HG03521 (cell line): ENCODE measurements at regions not wholly inside any gene's neighbourhood (a gene's known extent, or its start where the extent isn't known, plus 50 kb on each side); places are given as distances from the start of the nearest gene placed in this dataset.

Source experiments
- ATAC-seq: cut with Tn5 transposase; IDR thresholded peaks from one replicate; pipeline ENCODE4 v1.9.1; 2021; ENCODE audit warnings: mild to moderate bottlenecking, moderate library complexity; ENCODE audit not compliant: unreplicated experiment

- ATAC-seq = no peak
Measured at GRCh38 chr2:6054161-6054671, 362.0 kb downstream of the SOX11 start.

DNA sequence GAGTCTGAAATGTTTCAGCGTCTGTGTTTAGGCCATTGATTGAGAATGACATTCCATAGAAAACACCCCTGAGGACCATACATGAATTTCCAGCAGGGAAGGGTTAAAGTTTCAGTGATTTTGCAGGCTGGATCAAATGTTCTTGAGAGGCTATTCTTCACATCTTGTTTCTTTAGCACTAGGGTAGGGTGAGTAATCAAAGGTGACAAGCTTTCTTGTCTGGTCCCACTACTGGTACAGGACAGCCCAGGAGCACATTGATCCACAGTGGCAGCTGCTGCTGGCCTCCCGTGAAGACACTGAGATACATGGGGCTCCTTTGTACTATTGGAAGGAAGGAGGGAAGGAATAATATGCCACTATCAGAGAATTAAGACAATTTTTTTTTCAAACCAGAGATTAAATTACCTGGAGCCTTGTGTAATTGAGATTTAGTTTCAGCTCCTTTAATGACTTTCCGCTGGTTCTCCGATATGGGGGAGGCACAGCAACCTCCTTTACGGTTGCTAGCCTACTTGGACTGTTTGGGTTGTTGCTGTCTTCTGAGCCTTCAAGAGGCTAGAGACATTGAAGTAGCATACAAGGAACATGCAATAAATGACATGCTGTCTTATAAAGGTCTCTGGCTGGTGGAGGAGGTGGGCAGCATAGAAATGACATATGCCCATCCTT lies 368.9 kb downstream of the SOX11 start:
- ATAC-seq = no peak

GRCh38 chr2:6064757-6065156 lies 372.6 kb downstream of the SOX11 start:
- ATAC-seq = no peak

DNA sequence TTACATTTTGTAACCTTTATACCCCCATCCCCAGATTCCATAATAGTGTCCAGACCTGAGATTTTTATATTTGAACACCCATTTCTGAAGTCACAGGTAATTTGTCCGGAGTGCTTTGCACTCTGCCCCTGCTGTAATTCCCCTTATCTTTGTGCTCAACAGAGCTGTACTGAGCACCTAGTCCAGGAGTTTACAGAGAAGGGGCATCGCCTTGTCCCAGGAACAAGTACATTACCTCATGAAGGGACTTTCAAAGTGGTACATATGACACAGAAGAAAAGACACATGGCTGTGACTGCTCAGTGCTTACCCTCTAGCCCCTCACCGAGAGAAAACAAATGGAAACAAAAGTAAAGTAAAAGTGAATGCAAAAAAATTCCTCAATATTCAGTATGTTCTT lies 373.5 kb downstream of the SOX11 start:
- ATAC-seq = no peak

GRCh38 chr2:6067089-6067488 lies 374.9 kb downstream of the SOX11 start:
- ATAC-seq = no peak

DNA sequence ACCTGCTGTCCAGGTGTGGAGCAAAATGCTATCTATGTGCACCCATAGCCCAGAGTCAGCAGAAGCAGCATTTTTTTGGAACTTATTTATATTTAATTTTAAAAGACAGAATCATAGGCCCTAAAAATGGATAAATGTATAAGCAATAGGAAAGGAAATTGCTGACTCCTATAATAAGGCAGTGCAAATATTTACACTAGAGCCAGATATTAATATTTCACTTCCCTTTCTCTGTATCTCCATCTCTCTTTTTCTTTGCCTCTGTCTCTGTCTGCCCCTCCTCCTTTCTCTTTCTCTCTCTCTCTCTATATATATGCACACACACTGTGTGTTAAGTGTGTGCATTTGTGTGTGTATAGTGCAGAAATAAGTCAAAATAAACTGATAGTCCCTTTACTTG lies 375.6 kb downstream of the SOX11 start:
- ATAC-seq = no peak

DNA sequence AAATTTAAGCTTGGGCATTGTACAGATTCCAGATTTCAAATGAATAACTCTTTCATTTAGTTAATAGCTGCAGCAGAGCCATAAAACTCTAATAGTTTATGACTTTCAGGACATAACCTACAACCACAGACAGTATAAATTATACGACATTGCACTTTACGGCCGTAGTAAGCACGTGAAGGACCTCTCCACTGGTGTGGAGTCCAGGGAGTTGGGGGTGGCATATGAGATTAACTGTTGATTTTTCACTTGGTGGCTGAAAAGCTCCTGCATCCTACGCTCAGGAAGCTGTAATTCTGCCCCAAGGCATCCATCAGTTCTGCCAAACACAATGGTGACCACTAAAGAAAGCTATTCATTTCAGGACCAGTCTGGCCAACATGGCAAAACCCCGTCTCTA lies 376.2 kb downstream of the SOX11 start:
- no peak for ATAC-seq

DNA sequence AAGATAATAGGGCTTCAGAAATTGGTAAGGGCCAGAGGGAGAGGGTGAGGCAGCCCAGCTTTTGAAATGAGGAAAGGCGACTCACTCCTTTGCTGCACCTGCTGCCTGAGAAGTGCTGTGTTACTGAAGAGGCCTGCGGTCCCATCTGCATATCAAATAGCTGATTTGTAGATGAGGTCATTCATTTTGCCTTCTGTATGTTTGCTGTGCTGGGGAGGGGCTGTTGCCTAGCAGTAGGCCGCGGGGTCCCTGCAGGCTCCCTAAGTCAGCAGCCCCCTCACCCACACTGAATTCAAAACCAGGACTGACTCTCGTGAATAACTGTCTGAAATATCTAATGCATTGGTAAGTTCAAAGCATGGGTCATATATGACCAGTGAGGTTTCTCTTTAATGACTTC lies 377.2 kb downstream of the SOX11 start:
- ATAC-seq = no peak

- no peak for ATAC-seq
Measured at GRCh38 chr2:6071519-6071918, 379.3 kb downstream of the SOX11 start.

DNA sequence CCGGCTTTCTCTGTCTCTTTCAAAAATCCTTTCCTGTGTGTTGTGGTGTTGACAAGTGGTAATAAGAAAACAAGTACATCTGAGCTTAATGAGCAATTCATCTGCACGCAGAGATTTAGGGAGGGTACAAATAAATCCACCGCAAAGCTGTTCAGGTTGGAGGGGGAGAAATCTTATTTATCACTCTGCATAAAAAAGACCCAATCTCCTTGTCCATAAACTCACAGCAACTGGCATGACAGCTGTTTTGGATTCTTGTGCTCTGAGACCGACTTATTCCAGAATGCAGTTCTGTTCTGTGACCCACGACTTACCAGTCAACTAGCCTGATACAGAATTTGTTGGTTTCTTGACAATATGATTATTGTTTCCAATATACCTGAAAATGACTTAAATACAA lies 380.1 kb downstream of the SOX11 start:
- ATAC-seq = no peak

- ATAC-seq = no peak
Measured at GRCh38 chr2:6072768-6073167, 380.6 kb downstream of the SOX11 start.

DNA sequence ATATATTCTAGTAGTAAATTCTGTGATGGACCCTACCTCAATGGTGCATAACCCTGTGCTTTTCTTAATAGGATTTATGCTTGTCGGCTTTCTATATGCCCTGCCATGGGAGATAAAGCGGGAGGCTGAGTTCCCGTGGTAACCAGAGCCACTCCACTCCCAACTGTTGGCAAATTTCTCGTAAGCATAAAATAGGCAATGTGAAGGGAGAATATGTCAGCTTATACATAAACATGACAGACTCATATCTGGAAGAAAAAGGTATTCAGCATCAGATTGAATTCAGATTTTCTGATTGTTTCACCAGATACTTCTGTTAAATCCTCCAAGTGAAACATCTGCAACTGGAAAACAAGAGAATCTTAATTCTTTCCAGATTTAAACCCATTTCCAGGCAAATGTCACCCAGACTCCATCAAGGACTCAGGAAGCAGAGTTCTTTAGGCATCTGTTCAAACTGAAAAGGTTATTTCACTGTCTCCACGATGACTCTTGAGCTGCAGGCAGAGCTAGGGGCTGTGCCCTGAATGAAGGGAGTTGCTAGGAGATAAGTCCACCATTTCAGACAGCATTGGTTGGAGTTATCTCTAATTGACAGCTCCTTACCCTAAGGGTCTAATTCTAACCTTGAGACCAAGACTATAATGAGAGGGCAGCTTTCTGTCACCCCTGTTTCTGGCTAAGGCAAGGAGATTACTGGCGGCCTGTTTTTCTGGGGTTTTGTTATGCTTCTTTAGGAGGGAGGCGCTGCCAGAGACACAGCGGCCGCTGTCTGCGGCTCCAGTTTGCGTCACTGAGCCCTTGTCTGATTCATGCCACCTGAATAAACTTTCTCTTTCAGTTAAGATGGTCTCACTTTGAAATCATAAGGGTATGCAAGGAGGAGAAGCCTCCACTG lies 381.3 kb downstream of the SOX11 start:
- no peak for ATAC-seq

GRCh38 chr2:6074089-6074643 lies 382.0 kb downstream of the SOX11 start:
- no peak for ATAC-seq

DNA sequence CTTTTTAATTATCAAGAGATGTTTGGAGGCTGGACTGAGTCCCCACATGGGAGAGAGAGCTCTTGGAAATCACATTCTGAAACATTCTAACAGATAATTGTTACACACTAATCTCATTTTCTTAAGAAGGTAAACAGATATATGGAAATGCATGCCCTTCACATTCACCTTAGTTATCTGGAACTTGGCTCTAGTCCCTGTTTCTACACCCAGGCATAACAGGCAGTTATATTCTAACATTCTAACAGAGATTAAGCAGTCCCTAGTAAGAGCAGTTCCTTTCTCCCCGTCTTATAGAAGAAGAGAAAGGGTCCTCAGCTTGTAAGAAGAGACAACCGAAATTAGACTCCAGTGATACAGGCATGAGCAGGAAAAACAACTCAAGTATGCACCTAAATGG lies 385.4 kb downstream of the SOX11 start:
- ATAC-seq = no peak

- ATAC-seq = no peak
Measured at GRCh38 chr2:6078414-6078813, 386.2 kb downstream of the SOX11 start.

GRCh38 chr2:6079405-6079804 lies 387.2 kb downstream of the SOX11 start:
- ATAC-seq = no peak

DNA sequence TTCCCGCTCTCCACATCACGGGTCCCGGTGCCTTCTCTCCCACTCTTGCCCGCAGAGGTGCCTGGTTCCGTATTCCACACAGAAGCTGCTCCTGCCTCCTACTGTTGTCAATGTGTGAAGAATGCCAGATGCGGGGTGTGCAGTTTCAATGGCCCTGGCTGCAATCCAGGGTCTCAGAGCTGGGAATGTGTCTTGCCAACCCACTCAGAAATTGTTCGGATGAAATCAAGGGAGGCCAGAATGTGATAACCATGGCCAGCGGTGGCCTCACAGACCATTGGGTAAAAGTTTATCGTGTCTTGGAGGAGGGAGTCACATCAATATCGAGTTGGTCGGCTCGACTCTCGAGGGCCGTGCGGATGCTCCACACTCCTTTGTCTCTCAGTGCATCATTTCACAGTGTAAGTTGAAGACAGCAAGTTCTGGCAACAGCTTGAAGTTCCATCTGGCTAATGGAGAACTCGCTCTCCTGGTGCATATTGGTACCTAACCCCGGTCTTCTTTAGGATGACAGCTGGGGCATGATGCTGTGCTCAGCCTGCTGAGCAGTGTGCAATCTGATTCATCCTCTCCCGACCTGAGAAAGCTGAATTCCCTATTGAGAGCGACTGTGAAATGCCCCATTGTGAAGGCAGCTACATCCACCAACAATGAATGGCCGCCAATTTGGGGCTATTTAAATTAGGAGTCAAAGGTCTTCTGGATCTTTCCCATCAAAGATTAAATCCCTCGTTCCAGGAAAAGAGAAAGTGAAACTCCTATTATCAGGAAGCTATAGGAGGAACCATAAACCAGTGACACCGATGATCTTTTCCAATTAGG lies 389.0 kb downstream of the SOX11 start:
- ATAC-seq = no peak

GRCh38 chr2:6081955-6082624 lies 389.9 kb downstream of the SOX11 start:
- ATAC-seq = no peak

- ATAC-seq = no peak
Measured at GRCh38 chr2:6082625-6083018, 390.4 kb downstream of the SOX11 start.

DNA sequence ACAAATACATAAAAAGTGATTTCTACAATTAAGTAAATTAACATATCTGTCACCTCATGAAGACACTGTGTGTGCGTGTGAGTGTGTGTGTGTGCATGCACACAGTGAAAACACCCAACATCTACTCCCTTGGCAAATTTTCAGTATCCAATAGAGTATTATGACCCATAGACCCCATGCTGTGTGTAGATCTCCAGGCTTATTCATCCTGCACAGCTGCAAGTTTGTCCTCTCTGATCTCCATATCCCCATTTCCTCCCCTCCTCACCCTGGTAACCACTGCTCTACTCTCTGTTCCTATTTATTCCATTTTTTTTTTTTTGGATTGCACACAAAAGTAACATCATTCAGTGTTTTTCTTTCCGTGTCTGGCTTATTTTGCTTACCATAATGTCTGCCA lies 391.0 kb downstream of the SOX11 start:
- no peak for ATAC-seq
